ENCODE measurements at regions not wholly inside any gene's neighbourhood (a gene's known extent, or its start where the extent isn't known, plus 50 kb on each side); places are given as distances from the start of the nearest gene placed in this dataset.
A peak's percentile ranks its signal among the peaks of the same experiment; 100 is the strongest.

GRCh38 chr13:85970727-85971126, 171.5 kb upstream of the SLITRK6 start:
- peak; percentile 17; the same call in 1 of the 2 replicates for TF ChIP-seq CTCF (IDR thresholded peaks at IDR 0.05)
- no peak for TF ChIP-seq ZFX (IDR thresholded peaks at IDR 0.05; ENCODE audit: borderline replicate concordance)
